ENCODE measurements at regions not wholly inside any gene's neighbourhood (a gene's known extent, or its start where the extent isn't known, plus 50 kb on each side); places are given as distances from the start of the nearest gene placed in this dataset.

GRCh38 chr5:105905392-105905791 is 1765.3 kb downstream of the EFNA5 start:
- no peak for TF ChIP-seq EZH2 (IDR thresholded peaks at IDR 0.05)
- no peak for TF ChIP-seq POLR2AphosphoS5 (IDR thresholded peaks at IDR 0.05; ENCODE audit: borderline replicate concordance, low read depth, low read length)
- TF ChIP-seq FOXP2 (optimal IDR thresholded peaks at IDR 0.05; ENCODE audit: control extremely low read depth, extremely low read length, insufficient read depth), result no peak
- no peak overlapping the region for H3K9ac ChIP-seq (ENCODE audit: insufficient read length)
- peak overlapping the region; percentile 30; the same call in 1 of the 2 replicates for H3K27ac ChIP-seq
- no peaks in the 10 kb centered on the region for H3K9me3 ChIP-seq (ENCODE audit: low read depth, low read length)
- no peak overlapping the region for H3K4me3 ChIP-seq
- H3K36me3 ChIP-seq (ENCODE audit: insufficient read depth, low read length), result no peaks in the 10 kb centered on the region
- no peak for DNase-seq (ENCODE audit: low read depth, low spot score)

GRCh38 chr5:105903069-105903468 is 1767.7 kb downstream of the EFNA5 start:
- no peak overlapping the region for H3K9ac ChIP-seq (ENCODE audit: insufficient read length)
- peak overlapping the region; percentile 89 for H3K27ac ChIP-seq
- H3K36me3 ChIP-seq (ENCODE audit: insufficient read depth, low read length), result no peaks in the 10 kb centered on the region
- H3K4me3 ChIP-seq, result peak overlapping the region; percentile 77
- no peaks in the 10 kb centered on the region for H3K9me3 ChIP-seq (ENCODE audit: low read depth, low read length)
- TF ChIP-seq FOXP2 (optimal IDR thresholded peaks at IDR 0.05; ENCODE audit: control extremely low read depth, extremely low read length, insufficient read depth) (no peak), POLR2AphosphoS5 (IDR thresholded peaks at IDR 0.05; ENCODE audit: borderline replicate concordance, low read depth, low read length) (peak; percentile 32; the same call in 1 of the 2 replicates)
- DNase-seq (ENCODE audit: low read depth, low spot score), result peak; percentile 89

- Histone ChIP-seq H3K36me3 (ENCODE audit: insufficient read depth, low read length) (no peaks in the 10 kb centered on the region), H3K4me3 (no peak overlapping the region), H3K9ac (ENCODE audit: insufficient read length) (no peak overlapping the region), H3K27ac (no peak overlapping the region), H3K9me3 (ENCODE audit: low read depth, low read length) (no peaks in the 10 kb centered on the region)
- no peak for TF ChIP-seq POLR2AphosphoS5 (IDR thresholded peaks at IDR 0.05; ENCODE audit: borderline replicate concordance, low read depth, low read length)
- no peak for TF ChIP-seq FOXP2 (optimal IDR thresholded peaks at IDR 0.05; ENCODE audit: control extremely low read depth, extremely low read length, insufficient read depth)
- TF ChIP-seq EZH2 (IDR thresholded peaks at IDR 0.05), result no peak
- DNase-seq (ENCODE audit: low read depth, low spot score), result no peak
Observed at GRCh38 chr5:105899726-105900125, 1771.0 kb downstream of the EFNA5 start.

GRCh38 chr5:105898183-105898582 is 1772.6 kb downstream of the EFNA5 start:
- no peak for TF ChIP-seq POLR2AphosphoS5 (IDR thresholded peaks at IDR 0.05; ENCODE audit: borderline replicate concordance, low read depth, low read length)
- no peak for TF ChIP-seq EZH2 (IDR thresholded peaks at IDR 0.05)
- no peak for TF ChIP-seq FOXP2 (optimal IDR thresholded peaks at IDR 0.05; ENCODE audit: control extremely low read depth, extremely low read length, insufficient read depth)
- Histone ChIP-seq H3K36me3 (ENCODE audit: insufficient read depth, low read length) (no peaks in the 10 kb centered on the region), H3K27ac (no peak overlapping the region), H3K9ac (ENCODE audit: insufficient read length) (no peak overlapping the region), H3K4me3 (no peak overlapping the region), H3K9me3 (ENCODE audit: low read depth, low read length) (no peaks in the 10 kb centered on the region)
- no peak for DNase-seq (ENCODE audit: low read depth, low spot score)

- no peak for TF ChIP-seq EZH2 (IDR thresholded peaks at IDR 0.05)
- TF ChIP-seq POLR2AphosphoS5 (IDR thresholded peaks at IDR 0.05; ENCODE audit: borderline replicate concordance, low read depth, low read length), result no peak
- no peak for TF ChIP-seq FOXP2 (optimal IDR thresholded peaks at IDR 0.05; ENCODE audit: control extremely low read depth, extremely low read length, insufficient read depth)
Observed at GRCh38 chr5:105885266-105885665, 1785.5 kb downstream of the EFNA5 start.

GRCh38 chr5:105882956-105883481 is 1787.7 kb downstream of the EFNA5 start:
- no peak for TF ChIP-seq POLR2AphosphoS5 (IDR thresholded peaks at IDR 0.05; ENCODE audit: borderline replicate concordance, low read depth, low read length)
- no peak for TF ChIP-seq FOXP2 (optimal IDR thresholded peaks at IDR 0.05; ENCODE audit: control extremely low read depth, extremely low read length, insufficient read depth)
- TF ChIP-seq EZH2 (IDR thresholded peaks at IDR 0.05), result no peak
- Histone ChIP-seq H3K27ac (no peak overlapping the region), H3K9ac (ENCODE audit: insufficient read length) (no peak overlapping the region), H3K4me3 (no peak overlapping the region), H3K9me3 (ENCODE audit: low read depth, low read length) (no peaks in the 10 kb centered on the region), H3K36me3 (ENCODE audit: insufficient read depth, low read length) (no peaks in the 10 kb centered on the region)
- no peak for DNase-seq (ENCODE audit: low read depth, low spot score)

More at GRCh38 chr5:105885266-105885665, 1785.5 kb downstream of the EFNA5 start:
- Histone ChIP-seq H3K9me3 (ENCODE audit: low read depth, low read length) (no peaks in the 10 kb centered on the region), H3K9ac (ENCODE audit: insufficient read length) (no peak overlapping the region), H3K4me3 (no peak overlapping the region), H3K36me3 (ENCODE audit: insufficient read depth, low read length) (no peaks in the 10 kb centered on the region), H3K27ac (no peak overlapping the region)
- DNase-seq (ENCODE audit: low read depth, low spot score), result no peak

- Histone ChIP-seq H3K9ac (ENCODE audit: insufficient read length) (no peak overlapping the region), H3K27ac (no peak overlapping the region), H3K4me3 (no peak overlapping the region), H3K9me3 (ENCODE audit: low read depth, low read length) (peaks cover 3% of the 10 kb centered on the region; the same call in 1 of the 2 replicates), H3K36me3 (ENCODE audit: insufficient read depth, low read length) (no peaks in the 10 kb centered on the region)
- TF ChIP-seq POLR2AphosphoS5 (IDR thresholded peaks at IDR 0.05; ENCODE audit: borderline replicate concordance, low read depth, low read length) (no peak), FOXP2 (optimal IDR thresholded peaks at IDR 0.05; ENCODE audit: control extremely low read depth, extremely low read length, insufficient read depth) (no peak), EZH2 (IDR thresholded peaks at IDR 0.05) (no peak)
- no peak for DNase-seq (ENCODE audit: low read depth, low spot score)
Observed at GRCh38 chr5:105878402-105878801, 1792.3 kb downstream of the EFNA5 start.

- peaks cover 3% of the 10 kb centered on the region; the same call in 1 of the 2 replicates for H3K9me3 ChIP-seq (ENCODE audit: low read depth, low read length)
- H3K36me3 ChIP-seq (ENCODE audit: insufficient read depth, low read length), result no peaks in the 10 kb centered on the region
- TF ChIP-seq FOXP2 (optimal IDR thresholded peaks at IDR 0.05; ENCODE audit: control extremely low read depth, extremely low read length, insufficient read depth) (no peak), POLR2AphosphoS5 (IDR thresholded peaks at IDR 0.05; ENCODE audit: borderline replicate concordance, low read depth, low read length) (no peak), EZH2 (IDR thresholded peaks at IDR 0.05) (no peak)
- H3K27ac ChIP-seq, result no peak overlapping the region
- H3K4me3 ChIP-seq, result no peak overlapping the region
- no peak for DNase-seq (ENCODE audit: low read depth, low spot score)
- H3K9ac ChIP-seq (ENCODE audit: insufficient read length), result no peak overlapping the region
Observed at GRCh38 chr5:105877592-105877991, 1793.1 kb downstream of the EFNA5 start.

- no peak for TF ChIP-seq POLR2AphosphoS5 (IDR thresholded peaks at IDR 0.05; ENCODE audit: borderline replicate concordance, low read depth, low read length)
- TF ChIP-seq FOXP2 (optimal IDR thresholded peaks at IDR 0.05; ENCODE audit: control extremely low read depth, extremely low read length, insufficient read depth), result no peak
- no peak for TF ChIP-seq EZH2 (IDR thresholded peaks at IDR 0.05)
- DNase-seq (ENCODE audit: low read depth, low spot score), result no peak
- H3K36me3 ChIP-seq (ENCODE audit: insufficient read depth, low read length), result no peaks in the 10 kb centered on the region
- no peak overlapping the region for H3K27ac ChIP-seq
- H3K9ac ChIP-seq (ENCODE audit: insufficient read length), result no peak overlapping the region
- H3K9me3 ChIP-seq (ENCODE audit: low read depth, low read length), result peaks cover 3% of the 10 kb centered on the region; the same call in 1 of the 2 replicates
- H3K4me3 ChIP-seq, result no peak overlapping the region
Observed at GRCh38 chr5:105874316-105874715, 1796.4 kb downstream of the EFNA5 start.

Data from SK-N-MC (cell line).